ENCODE measurements at regions not wholly inside any gene's neighbourhood (a gene's known extent, or its start where the extent isn't known, plus 50 kb on each side); places are given as distances from the start of the nearest gene placed in this dataset.

DNA sequence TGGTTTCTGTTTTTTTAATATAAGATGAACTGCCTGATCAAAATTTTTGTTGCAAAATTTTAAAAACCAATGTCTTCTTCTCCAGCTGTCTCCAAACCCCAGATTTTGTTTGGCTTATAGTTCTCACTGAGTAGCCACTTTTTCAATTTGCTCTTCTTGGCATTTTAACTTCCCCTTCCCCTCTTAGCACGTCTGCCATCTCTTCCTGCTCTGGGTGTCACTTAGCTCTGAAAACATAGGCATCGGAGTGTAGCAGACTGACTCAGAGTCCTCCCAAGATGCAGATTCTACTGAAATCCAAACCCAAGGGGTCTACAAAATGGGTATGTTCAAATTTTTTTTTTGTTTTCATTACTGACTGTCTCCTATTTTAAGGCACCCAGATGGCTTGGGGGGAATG, 270.3 kb upstream of the KIRREL3 start:
- TF ChIP-seq POLR2AphosphoS5 (IDR thresholded peaks at IDR 0.05; ENCODE audit: low read depth, low read length) = no peak
- TF ChIP-seq POLR2A (IDR thresholded peaks at IDR 0.05; ENCODE audit: low read depth, low read length) = no peak
